ENCODE measurements at regions not wholly inside any gene's neighbourhood (a gene's known extent, or its start where the extent isn't known, plus 50 kb on each side); places are given as distances from the start of the nearest gene placed in this dataset.

DNA sequence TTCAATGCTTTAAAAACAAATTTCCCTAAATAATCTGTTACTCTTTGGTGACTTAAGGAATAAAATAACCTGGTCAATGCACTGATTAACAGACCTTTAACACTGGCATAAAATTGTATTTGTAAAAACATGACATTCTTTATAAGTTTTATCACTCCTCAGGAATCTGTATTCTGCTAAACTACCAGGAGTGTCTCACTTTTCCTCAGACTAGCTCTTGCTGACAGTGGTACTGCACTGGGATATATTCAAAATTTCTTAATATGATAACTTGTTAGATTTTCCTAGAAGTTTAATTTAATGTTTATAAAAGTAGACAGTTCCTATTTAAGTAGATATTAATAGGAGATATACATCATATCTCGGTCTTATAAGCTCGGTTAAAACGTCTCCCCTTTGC, 363.4 kb upstream of the ARHGEF26 start:
- no peaks in the 10 kb centered on the region for H3K36me3 ChIP-seq
- no peaks in the 10 kb centered on the region for H3K9me3 ChIP-seq
- H3K4me1 ChIP-seq, result no peaks in the 10 kb centered on the region
- H3K27ac ChIP-seq, result no peak overlapping the region
- no peak overlapping the region for H3K4me3 ChIP-seq
- no peaks in the 10 kb centered on the region for H3K27me3 ChIP-seq
- TF ChIP-seq POLR2A (IDR thresholded peaks at IDR 0.05), result no peak
- TF ChIP-seq, protein P1, sequence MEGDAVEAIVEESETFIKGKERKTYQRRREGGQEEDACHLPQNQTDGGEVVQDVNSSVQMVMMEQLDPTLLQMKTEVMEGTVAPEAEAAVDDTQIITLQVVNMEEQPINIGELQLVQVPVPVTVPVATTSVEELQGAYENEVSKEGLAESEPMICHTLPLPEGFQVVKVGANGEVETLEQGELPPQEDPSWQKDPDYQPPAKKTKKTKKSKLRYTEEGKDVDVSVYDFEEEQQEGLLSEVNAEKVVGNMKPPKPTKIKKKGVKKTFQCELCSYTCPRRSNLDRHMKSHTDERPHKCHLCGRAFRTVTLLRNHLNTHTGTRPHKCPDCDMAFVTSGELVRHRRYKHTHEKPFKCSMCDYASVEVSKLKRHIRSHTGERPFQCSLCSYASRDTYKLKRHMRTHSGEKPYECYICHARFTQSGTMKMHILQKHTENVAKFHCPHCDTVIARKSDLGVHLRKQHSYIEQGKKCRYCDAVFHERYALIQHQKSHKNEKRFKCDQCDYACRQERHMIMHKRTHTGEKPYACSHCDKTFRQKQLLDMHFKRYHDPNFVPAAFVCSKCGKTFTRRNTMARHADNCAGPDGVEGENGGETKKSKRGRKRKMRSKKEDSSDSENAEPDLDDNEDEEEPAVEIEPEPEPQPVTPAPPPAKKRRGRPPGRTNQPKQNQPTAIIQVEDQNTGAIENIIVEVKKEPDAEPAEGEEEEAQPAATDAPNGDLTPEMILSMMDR (IDR thresholded peaks at IDR 0.05), result no peak
- no peak for TF ChIP-seq POLR2AphosphoS5 (IDR thresholded peaks at IDR 0.05)
- intact Hi-C loops (cut with DNase I; ENCODE audit: low total_unique reads), result no loop called here
- DNase-seq (ENCODE audit: low spot score in 2 of 2), result no peak

DNA sequence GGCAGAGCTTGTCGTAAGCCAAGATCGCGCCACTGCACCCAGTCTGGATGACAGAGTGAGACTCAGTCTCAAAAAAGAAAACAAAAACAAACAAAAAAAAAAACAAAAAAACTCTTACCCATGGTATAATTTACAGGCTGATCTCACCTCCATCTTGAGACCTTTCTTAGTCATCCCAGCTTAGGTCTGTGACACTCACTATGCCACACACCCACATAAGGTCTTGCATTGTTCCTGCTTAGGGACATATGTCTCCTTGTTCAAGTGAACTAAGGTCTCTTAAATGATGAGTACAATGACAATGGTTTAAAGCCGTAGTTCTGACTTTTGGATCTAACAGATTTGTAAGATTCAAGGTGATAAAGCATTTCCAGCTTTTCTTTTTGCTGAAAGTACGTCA, 360.2 kb upstream of the ARHGEF26 start:
- no peaks in the 10 kb centered on the region for H3K4me1 ChIP-seq
- intact Hi-C loops (cut with DNase I; ENCODE audit: low total_unique reads), result no loop called here
- TF ChIP-seq POLR2A (IDR thresholded peaks at IDR 0.05) (no peak), POLR2AphosphoS5 (IDR thresholded peaks at IDR 0.05) (no peak)
- TF ChIP-seq, protein P1 (IDR thresholded peaks at IDR 0.05), result no peak
- no peak for DNase-seq (ENCODE audit: low spot score in 2 of 2)
- H3K9me3 ChIP-seq, result no peaks in the 10 kb centered on the region
- H3K27me3 ChIP-seq, result no peaks in the 10 kb centered on the region
- no peak overlapping the region for H3K27ac ChIP-seq
- no peaks in the 10 kb centered on the region for H3K36me3 ChIP-seq
- H3K4me3 ChIP-seq, result no peak overlapping the region

DNA sequence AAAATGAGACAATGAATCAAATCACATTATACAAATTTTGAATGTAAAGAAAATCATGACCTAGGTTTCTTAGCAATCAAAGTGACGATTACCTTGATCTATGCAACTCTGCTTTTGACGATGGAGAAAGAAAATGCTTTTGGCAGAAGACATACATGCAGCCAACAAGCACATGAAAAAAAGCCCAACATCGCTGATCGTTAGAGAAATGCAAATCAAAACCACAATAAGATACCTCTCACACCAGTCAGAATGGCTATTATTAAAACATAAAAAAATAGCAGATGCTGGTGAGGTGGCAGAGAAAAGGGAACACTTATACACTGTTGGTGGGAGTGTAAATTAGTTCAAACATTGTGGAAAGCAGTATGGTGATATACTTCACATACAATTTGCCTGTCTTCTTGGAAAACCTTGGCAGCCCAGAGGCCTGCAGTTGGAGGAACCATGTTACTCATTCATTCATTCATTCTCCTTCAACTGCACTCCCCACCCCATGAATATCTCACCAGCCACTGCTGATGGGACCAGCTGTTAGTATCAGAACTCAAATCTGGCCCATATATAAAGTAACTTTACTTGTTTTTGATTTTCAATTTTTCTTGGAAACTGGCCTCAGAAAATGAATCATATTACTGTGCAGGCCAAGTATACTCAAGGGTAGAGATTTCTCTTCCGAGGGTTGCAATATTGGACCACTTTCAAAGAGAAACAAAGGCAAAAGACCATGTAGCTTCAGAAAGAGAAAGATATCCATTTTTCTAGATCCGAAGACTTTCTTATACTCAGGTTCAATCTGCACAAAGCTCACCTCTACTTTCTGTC, 358.6 kb upstream of the ARHGEF26 start:
- H3K27me3 ChIP-seq, result no peaks in the 10 kb centered on the region
- no peaks in the 10 kb centered on the region for H3K4me1 ChIP-seq

DNA sequence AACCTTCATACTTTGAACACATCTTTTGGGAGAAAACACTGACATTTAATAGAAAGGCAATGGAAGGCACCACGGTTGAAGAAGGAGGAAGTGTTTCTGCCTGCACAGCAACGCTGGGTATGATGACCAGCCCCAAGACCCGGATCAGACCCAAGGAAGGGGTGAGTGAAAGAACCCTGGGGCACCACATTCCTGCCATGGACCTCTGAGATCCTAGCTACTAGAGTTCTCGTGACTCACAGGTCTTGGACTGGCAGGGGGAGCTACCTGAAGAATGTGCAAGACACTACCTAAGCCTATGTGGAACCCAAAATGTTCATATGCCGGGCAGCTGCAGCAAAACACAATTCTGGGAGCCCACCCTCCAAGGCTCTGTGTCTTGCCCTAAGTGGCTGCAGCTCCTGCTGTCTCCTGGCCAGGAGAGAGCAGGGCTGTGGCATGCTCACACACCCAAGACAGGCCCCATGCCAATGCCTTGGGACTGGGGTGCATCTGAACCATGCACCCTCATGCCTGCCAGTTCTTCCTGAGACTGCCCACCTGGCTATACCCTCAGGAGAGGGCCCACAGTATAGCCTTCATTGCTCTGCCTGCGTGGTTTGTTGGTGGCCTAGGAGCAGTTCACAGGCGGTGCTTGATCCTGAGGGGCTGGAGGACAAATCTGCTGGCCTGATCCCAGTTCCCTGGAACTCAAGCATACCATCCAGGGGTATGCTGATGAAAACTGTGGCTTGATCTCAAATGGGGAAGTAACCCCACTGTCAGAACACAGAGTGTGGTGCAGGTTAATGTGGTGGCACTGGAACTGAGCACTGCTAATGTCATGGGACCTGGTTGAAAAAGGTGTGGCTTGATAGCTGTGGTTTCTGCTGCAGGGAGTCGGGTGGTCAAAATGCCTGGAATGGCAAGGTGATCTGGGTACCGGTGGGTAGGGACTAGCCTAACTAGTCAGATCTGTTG, 353.3 kb upstream of the ARHGEF26 start:
- H3K9me3 ChIP-seq, result peaks cover 3 to 7% of the 10 kb centered on the region in 2 donors
- no peak overlapping the region for H3K27ac ChIP-seq
- no peaks in the 10 kb centered on the region for H3K36me3 ChIP-seq
- H3K4me3 ChIP-seq, result no peak overlapping the region
- intact Hi-C loops (cut with DNase I; ENCODE audit: low total_unique reads), result loop anchor here (5.0 kb wide), 1 partner anchor 201 kb away; no protein-coding TSS in a partner anchor
- no peak for DNase-seq (ENCODE audit: low spot score in 2 of 2)
- TF ChIP-seq, protein P1 (IDR thresholded peaks at IDR 0.05), result no peak
- TF ChIP-seq POLR2AphosphoS5 (IDR thresholded peaks at IDR 0.05) (no peak), POLR2A (IDR thresholded peaks at IDR 0.05) (no peak)
- no peaks in the 10 kb centered on the region for H3K4me1 ChIP-seq
- H3K27me3 ChIP-seq, result no peaks in the 10 kb centered on the region

More for the DNA sequence above, 358.6 kb upstream of the ARHGEF26 start:
- TF ChIP-seq POLR2AphosphoS5 (IDR thresholded peaks at IDR 0.05), result no peak
- Histone ChIP-seq H3K9me3 (no peaks in the 10 kb centered on the region), H3K36me3 (no peaks in the 10 kb centered on the region), H3K4me3 (no peak overlapping the region), H3K27ac (no peak overlapping the region)
- no peak for DNase-seq (ENCODE audit: low spot score in 2 of 2)
- intact Hi-C loops (cut with DNase I; ENCODE audit: low total_unique reads), result no loop called here

DNA sequence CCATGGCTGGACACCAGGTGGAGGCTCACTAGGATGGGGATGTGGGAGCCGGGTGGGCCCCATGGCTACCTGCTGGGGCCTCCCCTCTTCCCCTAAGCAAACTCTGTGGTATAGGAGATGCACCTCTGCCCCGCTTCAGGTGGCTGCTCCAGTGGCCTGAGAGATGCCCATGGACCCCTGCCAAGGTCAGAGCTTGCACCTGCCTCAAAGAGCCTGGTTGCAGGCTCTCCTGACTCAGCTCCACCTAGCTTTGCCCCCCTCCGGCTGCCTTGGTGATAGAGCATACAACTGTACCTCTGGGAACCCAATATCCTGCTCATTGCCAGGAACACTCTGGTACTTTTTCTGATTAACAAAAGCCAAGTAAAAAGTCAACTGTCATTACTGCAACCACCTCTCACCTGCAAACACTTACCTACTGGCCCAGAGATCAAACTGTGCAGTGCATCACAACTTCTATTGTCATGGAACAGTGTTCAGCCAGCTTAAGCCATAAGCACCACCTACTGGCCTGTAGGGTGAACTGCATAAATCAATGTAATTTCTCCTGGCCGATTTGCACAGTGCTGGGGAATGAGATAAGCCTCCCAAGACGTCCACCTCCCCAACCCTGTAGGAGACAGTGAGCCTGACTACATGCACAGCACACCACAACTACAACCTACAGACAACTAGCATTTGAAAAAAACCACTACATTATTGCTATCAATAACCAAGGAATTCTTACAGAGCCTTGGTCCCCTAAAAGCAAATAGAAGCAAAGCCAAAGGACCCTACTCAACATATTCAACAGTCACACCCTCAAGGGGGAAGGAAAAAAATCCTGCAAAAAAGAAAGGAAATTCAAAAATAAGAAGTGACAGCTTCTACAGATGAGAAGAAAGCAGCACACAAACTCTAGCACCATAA, 352.4 kb upstream of the ARHGEF26 start:
- Histone ChIP-seq H3K4me1 (no peaks in the 10 kb centered on the region), H3K27ac (no peak overlapping the region), H3K4me3 (no peak overlapping the region), H3K36me3 (no peaks in the 10 kb centered on the region), H3K9me3 (peaks cover 3 to 7% of the 10 kb centered on the region in 2 donors), H3K27me3 (no peaks in the 10 kb centered on the region)
- no peak for TF ChIP-seq POLR2A (IDR thresholded peaks at IDR 0.05)
- TF ChIP-seq, protein P1 (IDR thresholded peaks at IDR 0.05), result peak in 2 of 3 donors; percentile 62 to 68
- intact Hi-C loops (cut with DNase I; ENCODE audit: low total_unique reads), result loop anchor here (5.0 kb wide), 1 partner anchor 202 kb away; no protein-coding TSS in a partner anchor
- DNase-seq (ENCODE audit: low spot score in 2 of 2), result peak in 1 of 2 donors; percentile 25

Data from breast epithelium (tissue), 4 donors.